ENCODE measurements at regions not wholly inside any gene's neighbourhood (a gene's known extent, or its start where the extent isn't known, plus 50 kb on each side); places are given as distances from the start of the nearest gene placed in this dataset.

DNA sequence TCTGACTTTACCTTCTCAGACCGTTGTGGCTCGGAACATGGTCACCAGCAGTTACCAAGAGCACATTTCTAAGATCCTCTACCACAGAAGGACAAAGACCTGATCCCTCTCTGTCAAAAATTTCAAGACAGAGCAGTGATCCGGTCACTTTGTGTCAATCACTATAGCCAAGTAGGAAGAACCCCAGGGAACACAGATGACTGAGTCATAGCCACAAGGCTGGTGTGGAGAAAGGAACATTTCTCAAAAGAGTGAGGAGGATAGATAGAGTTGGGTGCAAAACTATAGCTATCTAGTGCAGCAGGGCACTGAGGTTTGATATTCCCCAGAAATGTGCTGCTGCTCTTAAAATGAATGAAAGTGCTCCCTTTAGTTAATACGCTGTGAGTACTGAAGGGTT is 130.7 kb upstream of the SMIM23 start:
- Histone ChIP-seq H3K27me3 (ENCODE audit: control insufficient read depth in 3 of 3, insufficient read depth in 3 of 3, low read length in 3 of 3) (peaks cover 0 to 2% (median 0%) of the 10 kb centered on the region in 3 donors), H3K4me1 (ENCODE audit: control insufficient read depth in 3 of 3, insufficient read depth in 2 of 3, low read depth in 1 of 3, low read length in 2 of 3) (no peaks in the 10 kb centered on the region), H3K4me3 (ENCODE audit: low read depth in 1 of 3, low read length in 3 of 3) (no peak overlapping the region), H3K36me3 (ENCODE audit: control insufficient read depth in 3 of 3, insufficient read depth in 2 of 3, low read depth in 1 of 3, low read length in 3 of 3) (no peaks in the 10 kb centered on the region), H3K27ac (ENCODE audit: low read depth in 1 of 3, low read length in 2 of 3) (no peak overlapping the region), H3K9me3 (ENCODE audit: control insufficient read depth in 2 of 2, insufficient read depth in 1 of 2, low read depth in 1 of 2, low read length in 1 of 2) (no peaks in the 10 kb centered on the region)
- WGBS, 3 donors: 73 to 92% (median 88%) methylated on average over 4 of the region's 4 CpGs
- no peak for FAIRE-seq
- DNase-seq: no peak

DNA sequence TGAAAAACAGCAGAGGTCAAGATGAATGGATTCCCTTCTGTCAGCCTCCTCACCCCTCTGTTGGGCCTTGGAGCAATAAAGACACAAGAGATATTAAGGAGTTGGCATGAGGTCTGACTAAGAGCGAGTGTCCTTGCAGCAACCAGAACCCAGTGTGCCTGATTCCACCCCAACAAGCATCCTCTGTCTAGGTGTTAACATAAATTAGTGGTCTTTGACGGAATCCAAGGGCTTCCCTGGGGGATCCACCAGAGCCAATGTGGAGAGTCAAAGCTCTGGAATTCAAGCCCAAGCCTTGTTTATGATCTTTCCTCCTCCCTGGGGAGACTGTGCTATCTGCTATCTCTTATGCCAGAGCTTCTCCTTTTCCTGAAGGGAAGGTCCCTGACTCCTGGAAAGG is 128.1 kb upstream of the SMIM23 start:
- H3K4me3 ChIP-seq (ENCODE audit: low read depth in 1 of 3, low read length in 3 of 3): no peak overlapping the region
- DNase-seq: no peak
- H3K9me3 ChIP-seq (ENCODE audit: control insufficient read depth in 2 of 2, insufficient read depth in 1 of 2, low read depth in 1 of 2, low read length in 1 of 2): no peaks in the 10 kb centered on the region
- peaks cover 0 to 2% (median 0%) of the 10 kb centered on the region in 3 donors for H3K27me3 ChIP-seq (ENCODE audit: control insufficient read depth in 3 of 3, insufficient read depth in 3 of 3, low read length in 3 of 3)
- no peak overlapping the region for H3K27ac ChIP-seq (ENCODE audit: low read depth in 1 of 3, low read length in 2 of 3)
- no peaks in the 10 kb centered on the region for H3K4me1 ChIP-seq (ENCODE audit: control insufficient read depth in 3 of 3, insufficient read depth in 2 of 3, low read depth in 1 of 3, low read length in 2 of 3)
- H3K36me3 ChIP-seq (ENCODE audit: control insufficient read depth in 3 of 3, insufficient read depth in 2 of 3, low read depth in 1 of 3, low read length in 3 of 3): no peaks in the 10 kb centered on the region
- 84 to 93% (median 90%) methylated on average over 2 of the region's 2 CpGs for WGBS, 3 donors
- no peak for FAIRE-seq

DNA sequence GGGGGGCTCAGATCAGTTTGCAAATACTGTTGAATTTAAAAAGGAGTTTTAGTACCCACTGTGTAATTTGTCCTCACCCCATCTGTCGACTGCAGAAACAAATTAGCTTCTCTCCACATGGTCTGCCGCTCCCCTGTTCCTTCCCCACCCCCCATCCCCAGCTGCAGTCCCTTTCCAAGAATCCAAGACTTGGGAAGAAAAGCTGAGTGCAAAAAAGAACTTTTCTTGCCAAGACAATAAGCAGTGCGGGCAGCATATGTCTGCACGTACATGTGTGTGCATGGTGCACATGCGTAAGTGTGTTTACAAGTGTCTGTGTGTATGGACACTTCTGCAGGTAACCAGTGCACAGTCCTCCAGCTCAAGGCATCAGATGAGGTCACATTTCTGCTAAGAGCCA is 125.7 kb upstream of the SMIM23 start:
- no peak overlapping the region for H3K27ac ChIP-seq (ENCODE audit: low read depth in 1 of 3, low read length in 2 of 3)
- no peak for DNase-seq
- WGBS, 3 donors: 82 to 89% (median 88%) methylated on average over 5 of the region's 5 CpGs
- no peak for FAIRE-seq
- no peak overlapping the region for H3K4me3 ChIP-seq (ENCODE audit: low read depth in 1 of 3, low read length in 3 of 3)
- H3K27me3 ChIP-seq (ENCODE audit: control insufficient read depth in 3 of 3, insufficient read depth in 3 of 3, low read length in 3 of 3): peaks cover 0 to 2% (median 0%) of the 10 kb centered on the region in 3 donors
- H3K36me3 ChIP-seq (ENCODE audit: control insufficient read depth in 3 of 3, insufficient read depth in 2 of 3, low read depth in 1 of 3, low read length in 3 of 3): no peaks in the 10 kb centered on the region
- H3K9me3 ChIP-seq (ENCODE audit: control insufficient read depth in 2 of 2, insufficient read depth in 1 of 2, low read depth in 1 of 2, low read length in 1 of 2): no peaks in the 10 kb centered on the region
- H3K4me1 ChIP-seq (ENCODE audit: control insufficient read depth in 3 of 3, insufficient read depth in 2 of 3, low read depth in 1 of 3, low read length in 2 of 3): no peaks in the 10 kb centered on the region

DNA sequence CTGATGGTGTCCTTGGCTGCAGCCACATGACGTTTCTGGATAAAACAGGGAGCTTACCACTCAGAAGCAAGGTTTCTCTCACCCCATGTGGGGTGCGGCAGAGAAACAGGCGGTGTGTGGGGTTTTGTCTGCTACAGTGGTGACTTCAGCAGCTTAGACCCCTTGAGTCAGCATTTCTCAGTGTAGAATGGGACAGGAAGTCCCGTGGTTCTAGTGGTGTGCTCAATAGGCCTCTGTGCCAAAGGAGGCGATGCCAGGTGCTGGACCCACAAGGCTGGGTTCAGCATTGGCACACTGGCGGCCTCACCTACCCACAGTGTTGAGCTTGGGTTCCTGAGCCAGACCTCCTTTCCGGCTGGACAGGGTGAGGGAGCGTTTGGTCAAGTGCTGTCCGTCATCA is 125.2 kb upstream of the SMIM23 start:
- Histone ChIP-seq H3K4me3 (ENCODE audit: low read depth in 1 of 3, low read length in 3 of 3) (no peak overlapping the region), H3K36me3 (ENCODE audit: control insufficient read depth in 3 of 3, insufficient read depth in 2 of 3, low read depth in 1 of 3, low read length in 3 of 3) (no peaks in the 10 kb centered on the region), H3K27ac (ENCODE audit: low read depth in 1 of 3, low read length in 2 of 3) (no peak overlapping the region), H3K9me3 (ENCODE audit: control insufficient read depth in 2 of 2, insufficient read depth in 1 of 2, low read depth in 1 of 2, low read length in 1 of 2) (no peaks in the 10 kb centered on the region), H3K4me1 (ENCODE audit: control insufficient read depth in 3 of 3, insufficient read depth in 2 of 3, low read depth in 1 of 3, low read length in 2 of 3) (no peaks in the 10 kb centered on the region), H3K27me3 (ENCODE audit: control insufficient read depth in 3 of 3, insufficient read depth in 3 of 3, low read length in 3 of 3) (peaks cover 0 to 2% (median 0%) of the 10 kb centered on the region in 3 donors)
- no peak for DNase-seq
- WGBS, 3 donors: 67 to 74% (median 71%) methylated on average over 9 of the region's 9 CpGs
- no peak for FAIRE-seq

DNA sequence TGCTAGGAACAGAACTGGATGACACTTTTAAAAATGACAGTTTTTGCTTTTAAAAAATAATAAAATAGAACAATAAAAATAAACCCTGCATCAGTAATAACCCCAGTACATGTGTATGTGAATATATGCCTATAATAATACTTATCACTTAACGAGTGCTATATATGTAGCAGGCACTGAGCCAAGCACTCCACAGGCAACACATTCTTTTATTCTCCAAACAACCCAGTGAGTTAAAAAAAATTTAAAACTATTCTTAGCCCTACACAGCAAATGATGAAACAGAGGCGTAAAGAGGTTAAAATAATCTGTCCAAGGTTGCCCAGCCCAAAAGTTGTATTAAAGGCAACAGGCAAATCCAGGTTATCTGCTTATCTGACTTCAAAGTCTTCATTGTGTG is 124.5 kb upstream of the SMIM23 start:
- Histone ChIP-seq H3K4me1 (ENCODE audit: control insufficient read depth in 3 of 3, insufficient read depth in 2 of 3, low read depth in 1 of 3, low read length in 2 of 3) (no peaks in the 10 kb centered on the region), H3K27me3 (ENCODE audit: control insufficient read depth in 3 of 3, insufficient read depth in 3 of 3, low read length in 3 of 3) (peaks cover 0 to 5% (median 0%) of the 10 kb centered on the region in 3 donors), H3K9me3 (ENCODE audit: control insufficient read depth in 2 of 2, insufficient read depth in 1 of 2, low read depth in 1 of 2, low read length in 1 of 2) (no peaks in the 10 kb centered on the region), H3K36me3 (ENCODE audit: control insufficient read depth in 3 of 3, insufficient read depth in 2 of 3, low read depth in 1 of 3, low read length in 3 of 3) (no peaks in the 10 kb centered on the region), H3K4me3 (ENCODE audit: low read depth in 1 of 3, low read length in 3 of 3) (no peak overlapping the region), H3K27ac (ENCODE audit: low read depth in 1 of 3, low read length in 2 of 3) (no peak overlapping the region)
- FAIRE-seq: no peak
- no peak for DNase-seq
- 11 to 50% (median 29%) methylated on average over 2 of the region's 2 CpGs for WGBS, 3 donors

DNA sequence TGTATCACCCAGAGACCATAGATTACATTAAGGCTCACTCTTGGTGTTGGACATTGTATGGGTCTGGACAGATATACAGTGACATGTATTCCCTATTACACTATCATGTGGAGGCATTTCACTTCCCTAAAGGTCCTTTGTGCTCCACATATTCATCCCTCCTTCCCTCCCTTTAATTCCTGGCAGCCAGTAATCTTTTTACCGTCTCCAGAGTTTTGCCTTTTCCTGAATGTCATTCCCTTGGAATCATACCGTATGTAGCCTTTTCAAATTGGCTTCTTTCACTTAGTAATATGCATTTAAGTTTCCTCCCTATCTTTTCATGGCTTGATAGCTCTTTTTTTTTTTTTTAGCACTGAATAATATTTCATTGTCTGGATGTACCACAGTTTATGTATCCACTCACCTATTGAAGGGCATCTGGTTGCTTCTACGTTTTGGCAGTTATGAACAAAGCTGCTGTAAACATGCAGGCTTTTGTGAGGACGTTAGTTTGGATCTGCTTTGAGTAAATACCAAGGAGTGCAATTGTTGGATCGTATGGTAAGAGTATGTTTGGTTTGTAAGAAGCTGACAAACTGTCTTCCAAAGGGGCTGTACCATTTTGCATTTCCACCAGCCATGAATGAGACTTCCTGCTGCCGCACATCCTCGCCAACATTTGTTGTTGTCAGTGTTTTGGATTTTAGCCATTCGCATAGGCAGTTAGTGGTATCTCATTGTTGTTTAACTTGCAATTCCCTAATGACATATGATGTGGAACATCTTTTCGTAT is 122.1 kb upstream of the SMIM23 start:
- WGBS, 3 donors: 83 to 85% (median 83%) methylated on average over 9 of the region's 9 CpGs
- no peak overlapping the region for H3K27ac ChIP-seq (ENCODE audit: low read depth in 1 of 3, low read length in 2 of 3)
- FAIRE-seq (no peak), DNase-seq (no peak)
- no peak overlapping the region for H3K4me3 ChIP-seq (ENCODE audit: low read depth in 1 of 3, low read length in 3 of 3)
- peaks cover 0 to 20% (median 0%) of the 10 kb centered on the region in 3 donors for H3K27me3 ChIP-seq (ENCODE audit: control insufficient read depth in 3 of 3, insufficient read depth in 3 of 3, low read length in 3 of 3)
- H3K36me3 ChIP-seq (ENCODE audit: control insufficient read depth in 3 of 3, insufficient read depth in 2 of 3, low read depth in 1 of 3, low read length in 3 of 3): no peaks in the 10 kb centered on the region
- H3K4me1 ChIP-seq (ENCODE audit: control insufficient read depth in 3 of 3, insufficient read depth in 2 of 3, low read depth in 1 of 3, low read length in 2 of 3): no peaks in the 10 kb centered on the region
- H3K9me3 ChIP-seq (ENCODE audit: control insufficient read depth in 2 of 2, insufficient read depth in 1 of 2, low read depth in 1 of 2, low read length in 1 of 2): no peaks in the 10 kb centered on the region

DNA sequence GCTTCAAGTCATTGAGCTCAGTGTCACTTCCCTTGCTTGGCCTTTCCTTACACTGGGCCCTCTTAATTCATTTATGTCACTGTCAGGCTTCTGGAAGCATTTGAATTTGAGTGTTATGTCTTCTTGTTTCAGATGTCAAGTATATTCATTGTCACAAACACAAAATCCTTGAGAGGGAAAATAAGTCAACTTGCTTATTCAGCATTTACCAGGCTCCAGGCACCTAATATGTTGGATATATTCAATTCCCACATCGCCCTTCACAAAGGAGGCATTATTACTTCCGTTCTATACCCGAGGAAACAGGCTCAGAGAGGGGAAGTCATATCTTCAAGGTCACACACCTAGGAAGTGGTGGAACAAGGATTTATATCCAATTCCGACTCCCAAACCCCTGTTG is 121.1 kb upstream of the SMIM23 start:
- H3K27ac ChIP-seq (ENCODE audit: low read depth in 1 of 3, low read length in 2 of 3): no peak overlapping the region
- no peak for FAIRE-seq

DNA sequence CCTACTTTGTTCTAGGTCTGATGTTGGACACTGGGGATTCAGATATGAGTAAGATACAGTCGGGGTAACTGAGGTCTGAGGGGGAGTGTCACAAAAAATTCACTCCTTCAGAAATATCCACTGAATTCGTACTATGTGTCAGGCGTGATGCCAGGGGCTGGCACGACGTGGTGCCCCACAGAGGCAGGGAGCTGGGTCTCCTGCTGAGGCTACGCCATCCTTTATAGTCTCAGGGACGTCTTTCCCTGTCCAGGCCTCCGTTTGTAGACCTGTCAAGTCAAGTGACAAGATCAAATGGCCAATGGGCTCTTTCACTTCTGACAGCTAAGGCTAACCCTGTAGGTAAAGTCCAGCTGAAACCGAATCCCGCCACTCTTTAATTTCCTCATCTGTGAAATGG is 118.8 kb upstream of the SMIM23 start:
- H3K4me1 ChIP-seq (ENCODE audit: control insufficient read depth in 3 of 3, insufficient read depth in 2 of 3, low read depth in 1 of 3, low read length in 2 of 3): no peaks in the 10 kb centered on the region
- H3K27me3 ChIP-seq (ENCODE audit: control insufficient read depth in 3 of 3, insufficient read depth in 3 of 3, low read length in 3 of 3): peaks cover 0 to 20% (median 0%) of the 10 kb centered on the region in 3 donors
- H3K36me3 ChIP-seq (ENCODE audit: control insufficient read depth in 3 of 3, insufficient read depth in 2 of 3, low read depth in 1 of 3, low read length in 3 of 3): no peaks in the 10 kb centered on the region
- H3K4me3 ChIP-seq (ENCODE audit: low read depth in 1 of 3, low read length in 3 of 3): no peak overlapping the region
- H3K27ac ChIP-seq (ENCODE audit: low read depth in 1 of 3, low read length in 2 of 3): no peak overlapping the region
- no peaks in the 10 kb centered on the region for H3K9me3 ChIP-seq (ENCODE audit: control insufficient read depth in 2 of 2, insufficient read depth in 1 of 2, low read depth in 1 of 2, low read length in 1 of 2)
- DNase-seq (no peak), FAIRE-seq (no peak)
- WGBS, 3 donors: 82 to 87% (median 82%) methylated on average over 10 of the region's 10 CpGs

More for the DNA sequence above, 121.1 kb upstream of the SMIM23 start:
- H3K4me1 ChIP-seq (ENCODE audit: control insufficient read depth in 3 of 3, insufficient read depth in 2 of 3, low read depth in 1 of 3, low read length in 2 of 3): no peaks in the 10 kb centered on the region
- 66 to 85% (median 78%) methylated on average over 4 of the region's 4 CpGs for WGBS, 3 donors
- H3K27me3 ChIP-seq (ENCODE audit: control insufficient read depth in 3 of 3, insufficient read depth in 3 of 3, low read length in 3 of 3): peaks cover 0 to 20% (median 0%) of the 10 kb centered on the region in 3 donors
- no peaks in the 10 kb centered on the region for H3K36me3 ChIP-seq (ENCODE audit: control insufficient read depth in 3 of 3, insufficient read depth in 2 of 3, low read depth in 1 of 3, low read length in 3 of 3)
- no peak for DNase-seq
- H3K4me3 ChIP-seq (ENCODE audit: low read depth in 1 of 3, low read length in 3 of 3): no peak overlapping the region
- no peaks in the 10 kb centered on the region for H3K9me3 ChIP-seq (ENCODE audit: control insufficient read depth in 2 of 2, insufficient read depth in 1 of 2, low read depth in 1 of 2, low read length in 1 of 2)

Data from small intestine (tissue), 7 donors.